Mucosa of descending colon (tissue), 3 donors: ENCODE measurements at regions not wholly inside any gene's neighbourhood (a gene's known extent, or its start where the extent isn't known, plus 50 kb on each side); places are given as distances from the start of the nearest gene placed in this dataset.
"Not testable (repeated sequence)": the region's sequence is repeated elsewhere in the genome, so short reads cannot be mapped to it uniquely, and the experiment has no call there.

ENCODE experiments used
- ATAC-seq: fragments of 200-7000 bp; cut with Tn5 transposase; one replicate; pipeline ENCODE4 v1.9.1; 2020; ENCODE audit warnings: mild to moderate bottlenecking, moderate library complexity
- DNase-seq, 3 donors: peaks; one replicate each; pipeline ENCODE4 v3.0.0-alpha.2; 2020
- H3K36me3 ChIP-seq: fragments of 200-600 bp; one replicate; pipeline ENCODE4 v1.8.0; 2021; ENCODE audit warnings: low read depth, mild to moderate bottlenecking
- H3K4me1 ChIP-seq: fragments of 200-600 bp; one replicate; pipeline ENCODE4 v1.8.0; 2021; ENCODE audit warnings: low read depth, mild to moderate bottlenecking
- H3K4me3 ChIP-seq: fragments of 200-600 bp; one replicate; pipeline ENCODE4 v1.8.0; 2021; ENCODE audit warnings: mild to moderate bottlenecking
- H3K9me3 ChIP-seq: fragments of 200-600 bp; one replicate; pipeline ENCODE4 v1.8.0; 2021; ENCODE audit warnings: mild to moderate bottlenecking
- intact Hi-C, 2 donors: fragments of 100-400 bp; cut with DNase I in 1 of 2; cut with micrococcal nuclease in 1 of 2; formaldehyde crosslinking; loops; one replicate each; pipeline versions ENCODE4 v1.11.0 to v1.11.1; 2022; cut with DNase I, micrococcal nuclease
- TF ChIP-seq, protein P1 (sequence below): fragments of 200-600 bp; IDR thresholded peaks from one replicate; pipeline ENCODE4 v1.8.0; 2022; ENCODE audit warnings: antibody characterized with exemption, mild to moderate bottlenecking
- donor health status: DM: no; HTN: no; CAD: no; lungs with moderate emphysema.
- donor health status: DM: no; HTN: no; CAD: no.
- donor health status: DM: no; HTN: yes; CAD: no.

DNA sequence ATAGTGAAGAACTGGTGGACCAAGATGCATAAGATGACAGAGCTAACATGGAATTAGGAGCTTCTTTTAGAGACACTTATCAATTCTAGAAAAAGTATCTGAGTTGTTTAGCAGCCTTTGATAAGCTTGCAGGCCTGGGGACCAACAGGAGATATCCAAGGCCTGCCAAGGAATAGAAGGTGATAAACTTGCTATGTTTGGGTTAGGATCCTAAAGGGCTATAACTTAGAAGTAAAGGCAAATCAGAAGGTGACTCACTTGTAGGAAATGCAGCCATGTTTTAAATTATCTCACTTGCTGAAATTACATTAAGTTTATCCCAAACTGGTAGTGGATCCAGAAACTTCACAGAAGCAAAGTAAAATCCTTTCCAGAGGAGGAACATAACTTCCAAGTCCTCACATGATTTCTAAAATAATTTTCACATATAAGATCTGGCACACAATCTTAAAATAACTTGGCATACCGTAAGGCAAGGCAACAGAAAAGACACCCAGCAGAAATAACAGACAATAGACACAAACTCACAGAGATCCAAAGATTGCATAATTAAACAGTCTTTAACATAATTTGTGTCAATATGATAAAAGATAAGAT, 69.6 kb upstream of the TEAD1 start:
- DNase-seq, result no peak
- H3K9me3 ChIP-seq, result no peaks in the 10 kb centered on the region
- intact Hi-C loops, result no loop called here
- H3K4me3 ChIP-seq, result no peak overlapping the region
- H3K36me3 ChIP-seq, result no peaks in the 10 kb centered on the region
- H3K4me1 ChIP-seq, result no peaks in the 10 kb centered on the region
- TF ChIP-seq, protein P1, sequence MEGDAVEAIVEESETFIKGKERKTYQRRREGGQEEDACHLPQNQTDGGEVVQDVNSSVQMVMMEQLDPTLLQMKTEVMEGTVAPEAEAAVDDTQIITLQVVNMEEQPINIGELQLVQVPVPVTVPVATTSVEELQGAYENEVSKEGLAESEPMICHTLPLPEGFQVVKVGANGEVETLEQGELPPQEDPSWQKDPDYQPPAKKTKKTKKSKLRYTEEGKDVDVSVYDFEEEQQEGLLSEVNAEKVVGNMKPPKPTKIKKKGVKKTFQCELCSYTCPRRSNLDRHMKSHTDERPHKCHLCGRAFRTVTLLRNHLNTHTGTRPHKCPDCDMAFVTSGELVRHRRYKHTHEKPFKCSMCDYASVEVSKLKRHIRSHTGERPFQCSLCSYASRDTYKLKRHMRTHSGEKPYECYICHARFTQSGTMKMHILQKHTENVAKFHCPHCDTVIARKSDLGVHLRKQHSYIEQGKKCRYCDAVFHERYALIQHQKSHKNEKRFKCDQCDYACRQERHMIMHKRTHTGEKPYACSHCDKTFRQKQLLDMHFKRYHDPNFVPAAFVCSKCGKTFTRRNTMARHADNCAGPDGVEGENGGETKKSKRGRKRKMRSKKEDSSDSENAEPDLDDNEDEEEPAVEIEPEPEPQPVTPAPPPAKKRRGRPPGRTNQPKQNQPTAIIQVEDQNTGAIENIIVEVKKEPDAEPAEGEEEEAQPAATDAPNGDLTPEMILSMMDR, result no peak
- ATAC-seq, result no peak

DNA sequence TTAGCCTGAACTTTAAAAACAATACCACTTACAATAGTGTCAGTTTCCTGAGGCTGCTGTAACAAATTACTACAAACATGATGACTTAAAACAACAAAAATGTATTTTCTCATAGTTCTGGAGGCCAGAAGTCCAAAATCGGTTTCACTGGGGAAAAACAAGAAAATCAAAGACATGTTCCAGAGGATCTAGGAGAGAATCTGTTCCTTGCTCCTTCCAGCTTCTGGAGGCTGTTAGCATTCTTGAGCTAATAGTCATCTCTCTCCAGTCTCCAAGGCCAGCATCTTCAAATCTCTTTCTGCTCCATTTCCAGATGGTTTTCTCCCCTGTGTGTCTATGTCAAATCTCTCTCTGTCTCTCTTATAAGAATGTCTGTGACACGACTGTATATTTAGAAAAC, 67.6 kb upstream of the TEAD1 start:
- no peak for DNase-seq
- intact Hi-C loops, result no loop called here

DNA sequence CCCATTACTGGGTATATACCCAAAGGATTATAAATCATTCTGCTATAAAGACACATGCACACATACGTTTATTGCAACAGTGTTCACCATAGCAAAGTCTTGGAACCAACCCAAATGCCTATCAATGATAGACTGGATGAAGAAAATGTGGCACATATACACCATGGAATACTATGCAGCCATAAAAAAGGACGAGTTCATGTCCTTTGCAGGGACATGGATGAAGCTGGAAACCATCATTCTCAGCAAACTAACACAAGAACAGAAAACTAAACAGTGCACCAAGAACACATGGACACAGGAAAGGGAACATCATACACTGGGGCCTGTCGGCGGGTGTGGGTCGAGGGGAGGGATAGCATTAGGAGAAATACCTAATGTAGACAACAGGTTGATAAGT, 65.5 kb upstream of the TEAD1 start:
- H3K4me1 ChIP-seq, H3K4me3 ChIP-seq, ATAC-seq, intact Hi-C loops, DNase-seq, H3K36me3 ChIP-seq: not testable (repeated sequence)
- peaks cover 11% of the 10 kb centered on the region for H3K9me3 ChIP-seq

More for the DNA sequence above, 67.6 kb upstream of the TEAD1 start:
- Histone ChIP-seq H3K9me3 (peaks cover 6% of the 10 kb centered on the region), H3K4me3 (no peak overlapping the region), H3K4me1 (no peaks in the 10 kb centered on the region), H3K36me3 (no peaks in the 10 kb centered on the region)
- no peak for ATAC-seq
- TF ChIP-seq, protein P1, result no peak

DNA sequence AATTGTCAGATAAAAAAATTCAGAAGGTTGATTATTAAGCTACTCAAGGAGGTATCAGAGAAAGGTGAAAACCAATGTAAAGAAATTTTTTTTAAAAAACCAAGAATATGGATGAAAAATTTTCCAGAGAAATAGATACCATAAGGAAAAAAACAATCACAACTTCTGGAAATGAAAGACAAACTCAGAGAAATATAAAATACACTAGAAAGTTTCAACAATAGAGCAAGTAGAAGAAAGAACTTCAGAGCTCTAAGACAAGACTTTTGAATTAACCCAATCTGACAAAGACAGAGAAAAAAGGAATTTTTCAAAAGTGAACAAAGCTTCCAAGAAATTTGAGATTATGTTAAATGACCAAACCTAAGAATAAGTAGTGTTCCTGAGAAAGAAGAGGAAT, 62.9 kb upstream of the TEAD1 start:
- DNase-seq, result no peak
- Histone ChIP-seq H3K9me3 (peaks cover 11% of the 10 kb centered on the region), H3K4me3 (no peak overlapping the region), H3K4me1 (no peaks in the 10 kb centered on the region), H3K36me3 (no peaks in the 10 kb centered on the region)
- TF ChIP-seq, protein P1, result no peak
- ATAC-seq, result no peak
- intact Hi-C loops, result no loop called here

DNA sequence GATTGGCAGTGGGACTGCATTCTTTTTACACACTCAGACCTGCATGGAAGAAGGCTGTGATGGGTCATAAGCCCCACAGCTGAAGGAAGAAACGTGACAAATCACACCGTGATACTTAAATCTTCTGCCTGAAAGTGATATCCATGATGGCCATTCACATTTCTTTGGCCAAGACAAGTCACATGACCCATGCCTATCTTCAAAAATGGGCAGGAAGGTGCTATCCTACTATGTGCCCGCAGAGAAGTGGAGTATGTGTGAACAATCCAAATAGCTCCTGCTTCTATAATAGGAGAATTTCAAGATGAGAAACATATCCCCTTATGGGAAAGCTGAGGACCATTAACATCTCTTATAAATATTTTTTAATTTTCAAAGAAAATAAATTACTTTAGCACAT, 56.6 kb upstream of the TEAD1 start:
- Histone ChIP-seq H3K4me3 (no peak overlapping the region), H3K9me3 (no peaks in the 10 kb centered on the region), H3K4me1 (no peaks in the 10 kb centered on the region), H3K36me3 (no peaks in the 10 kb centered on the region)
- DNase-seq (no peak), ATAC-seq (no peak)
- TF ChIP-seq, protein P1, result no peak
- intact Hi-C loops, result no loop called here

DNA sequence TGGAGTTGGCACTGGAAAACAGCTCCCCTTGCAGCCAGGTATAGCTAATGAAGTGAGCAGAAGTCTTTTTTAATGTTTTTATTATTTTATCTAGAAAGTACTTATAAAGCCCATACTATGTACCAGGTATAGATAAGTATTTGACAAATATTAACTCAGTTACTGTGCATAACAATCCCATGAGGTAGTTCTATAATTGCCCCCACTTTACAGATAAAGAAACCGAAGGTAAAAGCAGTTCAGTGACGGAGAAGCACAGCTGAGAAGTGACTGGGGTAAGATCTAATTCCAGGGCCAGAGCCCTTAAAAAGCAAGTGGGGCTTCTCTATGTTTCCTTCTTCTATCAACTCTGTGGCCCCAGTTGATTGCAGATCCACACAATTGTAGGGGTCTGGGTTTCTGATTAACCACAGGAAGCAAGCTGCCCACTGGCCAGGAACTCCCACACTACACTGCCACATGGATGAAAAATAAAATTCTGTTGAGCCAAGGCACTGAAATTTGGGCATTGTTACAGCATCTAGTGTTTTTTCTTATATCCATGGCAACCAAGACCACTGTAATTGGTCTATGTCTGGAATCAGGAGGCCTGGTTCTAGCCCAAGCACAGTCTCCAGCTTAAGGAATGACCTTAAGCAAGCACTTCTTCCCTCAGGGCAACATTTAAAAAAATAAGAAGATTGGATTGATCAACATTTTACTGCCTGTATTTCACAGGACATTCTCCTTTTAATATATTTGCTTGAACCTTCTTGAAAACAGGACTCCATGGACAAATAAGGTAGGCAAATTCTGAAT, 55.3 kb upstream of the TEAD1 start:
- H3K36me3 ChIP-seq, result no peaks in the 10 kb centered on the region
- DNase-seq (no peak), ATAC-seq (no peak)
- intact Hi-C loops, result no loop called here
- H3K9me3 ChIP-seq, result peaks cover 6% of the 10 kb centered on the region
- no peak overlapping the region for H3K4me3 ChIP-seq
- no peaks in the 10 kb centered on the region for H3K4me1 ChIP-seq
- TF ChIP-seq, protein P1, result no peak
